Cardiac septum (tissue), 1 donor: ENCODE measurements at regions not wholly inside any gene's neighbourhood (a gene's known extent, or its start where the extent isn't known, plus 50 kb on each side); places are given as distances from the start of the nearest gene placed in this dataset.
"Not testable (repeated sequence)": the region's sequence is repeated elsewhere in the genome, so short reads cannot be mapped to it uniquely, and the experiment has no call there.

Experiments
- DNase-seq: peaks from one replicate; pipeline ENCODE4 v3.0.0-alpha.2; 2020; ENCODE audit warnings: low spot score
- intact Hi-C: fragments of 100-400 bp; cut with DNase I; formaldehyde crosslinking; loops from one replicate; pipeline ENCODE4 v1.14.0; 2022
- donor health status: DM: no; HTN: no; CAD: no.

- intact Hi-C loops: no loop called here
- no peak for DNase-seq
These were observed 149.5 kb upstream of the NEGR1 start for GRCh38 chr1:72431810-72432209.

DNA sequence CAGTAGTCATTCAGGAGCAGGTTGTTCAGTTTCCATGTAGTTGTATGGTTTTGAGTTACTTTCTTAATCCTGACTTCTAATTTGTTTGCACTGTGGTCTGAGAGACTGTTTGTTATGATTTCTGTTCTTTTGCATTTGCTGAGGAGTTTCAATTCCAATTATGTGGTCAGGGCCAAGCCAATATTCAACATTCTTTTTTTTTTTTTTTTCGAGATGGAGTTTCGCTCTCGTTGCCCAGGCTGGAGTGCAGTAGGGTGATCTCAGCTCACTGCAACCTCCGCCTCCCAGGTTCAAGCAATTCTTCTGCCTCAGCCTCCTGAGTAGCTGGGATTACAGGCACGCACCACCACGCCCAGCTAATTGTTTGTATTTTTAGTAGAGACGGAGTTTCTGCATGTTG is 145.9 kb upstream of the NEGR1 start:
- DNase-seq: not testable (repeated sequence)

DNA sequence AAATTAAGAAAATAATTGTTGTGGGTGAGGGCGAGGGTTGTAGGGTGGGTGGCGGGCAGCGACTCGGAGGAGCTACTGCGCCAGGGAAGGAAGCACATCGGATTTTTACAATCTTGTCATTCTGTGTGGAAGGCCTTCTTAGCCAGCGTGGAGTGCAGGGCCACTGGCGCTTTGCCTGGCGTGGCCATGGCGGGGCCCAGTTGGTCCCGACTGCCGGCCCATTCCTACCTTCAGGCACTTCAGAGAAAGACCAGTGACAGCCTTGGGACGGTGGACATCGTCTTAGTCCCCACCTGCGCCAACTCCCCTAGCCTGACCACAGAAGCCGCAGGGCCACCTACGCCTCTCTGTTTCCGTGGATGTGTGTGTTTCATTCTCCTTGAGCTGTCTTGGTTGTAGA is 136.9 kb upstream of the NEGR1 start:
- DNase-seq: no peak

More for the DNA sequence above, 145.9 kb upstream of the NEGR1 start:
- intact Hi-C loops: not testable (repeated sequence)

GRCh38 chr1:72412286-72412685 is 129.9 kb upstream of the NEGR1 start:
- intact Hi-C loops: no loop called here

More for the DNA sequence above, 136.9 kb upstream of the NEGR1 start:
- intact Hi-C loops: no loop called here

DNA sequence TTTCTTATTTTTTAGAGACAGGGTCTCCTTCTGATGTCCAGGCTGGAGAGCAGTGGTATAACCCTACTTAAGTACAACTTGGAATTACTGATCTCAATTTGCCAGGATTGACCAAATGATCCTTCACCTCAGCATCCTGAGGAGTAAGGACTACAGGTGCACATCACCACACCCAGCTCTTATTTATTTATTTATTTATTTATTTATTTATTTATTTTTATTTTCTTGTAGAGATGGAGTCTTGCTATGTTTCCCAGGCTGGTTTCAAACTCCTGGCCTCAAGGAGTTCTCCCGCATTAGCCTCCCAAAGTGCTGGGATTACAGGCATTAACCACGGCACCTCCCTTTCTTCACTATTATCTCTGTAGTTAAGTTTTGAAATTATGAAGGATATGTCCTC is 117.5 kb upstream of the NEGR1 start:
- DNase-seq: no peak
- intact Hi-C loops: no loop called here

More at GRCh38 chr1:72412286-72412685, 129.9 kb upstream of the NEGR1 start:
- no peak for DNase-seq

GRCh38 chr1:72397786-72398185 is 115.4 kb upstream of the NEGR1 start:
- no peak for DNase-seq

DNA sequence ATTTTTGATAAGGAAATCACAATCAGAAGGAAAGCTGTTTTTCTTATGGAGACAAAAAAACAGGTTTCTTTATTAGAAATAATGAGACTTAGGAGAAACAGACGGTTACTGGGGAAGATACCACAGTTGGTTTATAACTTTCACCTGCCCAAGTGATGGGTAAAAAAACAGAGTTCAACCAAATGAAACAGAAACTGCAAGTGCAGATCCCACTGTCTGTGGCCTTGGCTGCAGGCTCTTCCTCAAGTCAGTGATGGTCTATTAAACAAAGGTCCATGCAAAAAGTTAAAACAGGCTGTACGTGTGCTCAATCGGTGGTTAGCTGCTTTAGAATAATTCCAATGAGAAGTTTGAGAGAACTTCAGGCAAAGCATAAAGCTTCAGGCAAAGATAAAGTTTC is 112.1 kb upstream of the NEGR1 start:
- intact Hi-C loops: no loop called here
- DNase-seq: no peak

More at GRCh38 chr1:72397786-72398185, 115.4 kb upstream of the NEGR1 start:
- intact Hi-C loops: no loop called here

- intact Hi-C loops: no loop called here
- DNase-seq: no peak
These were observed 96.7 kb upstream of the NEGR1 start for GRCh38 chr1:72379072-72379471.

GRCh38 chr1:72375226-72375625 is 92.9 kb upstream of the NEGR1 start:
- DNase-seq: no peak
- intact Hi-C loops: no loop called here

GRCh38 chr1:72371259-72372035 is 89.1 kb upstream of the NEGR1 start:
- intact Hi-C loops: no loop called here
- DNase-seq: no peak

- intact Hi-C loops, DNase-seq: not testable (repeated sequence)
These were observed 88.5 kb upstream of the NEGR1 start for GRCh38 chr1:72370836-72371235.

- intact Hi-C loops: no loop called here
- no peak for DNase-seq
These were observed 86.9 kb upstream of the NEGR1 start for GRCh38 chr1:72369069-72369757.

DNA sequence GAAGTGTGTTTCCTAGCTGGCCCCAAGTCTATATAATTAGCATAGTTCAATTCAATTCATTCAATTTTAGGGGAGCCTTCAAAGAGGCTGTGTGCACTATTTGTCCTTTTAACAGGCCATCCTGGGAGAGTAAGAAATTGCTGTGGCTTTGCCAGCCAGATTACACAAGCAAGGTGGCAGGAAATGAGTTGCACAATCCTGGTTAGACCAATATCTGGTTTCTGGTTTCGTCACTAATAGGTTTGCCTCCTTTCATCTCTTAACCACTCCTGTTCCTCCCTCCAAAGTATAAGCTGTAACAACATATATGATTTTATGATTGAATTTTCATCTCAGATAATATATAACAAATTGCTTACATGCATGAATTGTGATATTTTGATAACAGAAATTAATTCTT is 84.1 kb upstream of the NEGR1 start:
- DNase-seq: no peak
- intact Hi-C loops: no loop called here

DNA sequence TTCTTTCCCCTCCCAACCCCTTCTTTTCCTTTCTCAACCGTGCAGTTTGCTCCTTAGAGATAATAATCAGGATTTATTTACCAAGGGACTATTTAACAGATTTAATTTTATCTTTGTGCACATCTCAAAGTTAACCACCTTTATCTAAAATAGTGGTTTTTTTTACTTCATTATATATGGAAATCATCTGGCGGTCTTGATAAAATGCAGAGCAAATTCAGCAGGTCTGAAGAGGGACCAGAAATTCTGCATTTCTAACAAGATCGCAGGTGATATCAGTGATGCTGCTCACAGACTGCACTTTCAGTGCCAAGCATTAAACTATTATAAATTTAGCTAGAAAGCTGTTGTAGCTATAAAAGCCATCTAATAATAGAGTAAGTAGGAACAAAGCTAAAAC is 83.4 kb upstream of the NEGR1 start:
- intact Hi-C loops: no loop called here
- DNase-seq: no peak

- intact Hi-C loops: no loop called here
- no peak for DNase-seq
These were observed 80.2 kb upstream of the NEGR1 start for GRCh38 chr1:72362538-72362937.

DNA sequence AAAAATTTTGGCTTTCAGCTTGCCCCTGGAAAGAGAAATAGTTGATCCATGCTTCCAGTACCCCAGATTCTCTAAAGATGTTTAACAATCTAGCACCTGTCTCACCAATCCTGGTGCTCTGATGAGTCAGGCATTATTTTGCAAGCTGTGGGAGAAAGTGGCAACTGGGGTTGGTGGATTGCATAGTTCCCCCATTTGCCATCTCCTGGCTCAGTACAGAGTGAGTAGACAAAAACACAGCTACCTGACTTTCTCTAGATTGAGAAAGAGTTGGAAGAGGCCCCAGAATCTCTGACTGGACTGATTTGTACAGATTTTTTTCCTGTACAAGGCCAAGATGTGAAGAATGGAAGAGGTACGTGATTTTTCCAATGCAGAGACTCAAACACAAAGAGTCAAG is 75.1 kb upstream of the NEGR1 start:
- DNase-seq: no peak
- intact Hi-C loops: no loop called here

GRCh38 chr1:72355899-72356298 is 73.6 kb upstream of the NEGR1 start:
- intact Hi-C loops: no loop called here
- DNase-seq: no peak

GRCh38 chr1:72341661-72342060 is 59.3 kb upstream of the NEGR1 start:
- intact Hi-C loops: no loop called here
- DNase-seq: no peak

- DNase-seq: no peak
- intact Hi-C loops: no loop called here
These were observed 54.4 kb upstream of the NEGR1 start for GRCh38 chr1:72336776-72337175.
